Brain pericyte (primary cell): ENCODE measurements at regions not wholly inside any gene's neighbourhood (a gene's known extent, or its start where the extent isn't known, plus 50 kb on each side); places are given as distances from the start of the nearest gene placed in this dataset.
"Not testable (repeated sequence)": the region's sequence is repeated elsewhere in the genome, so short reads cannot be mapped to it uniquely, and the experiment has no call there.

ENCODE experiments used
- DNase-seq: peaks from one replicate; pipeline ENCODE4 v3.0.0-alpha.2; 2012; ENCODE audit warnings: low read depth, low spot score

- DNase-seq: no peak
These were observed 278.4 kb downstream of the NDUFA10 start for GRCh38 chr2:239746559-239747246.

GRCh38 chr2:239745386-239746227 is 279.5 kb downstream of the NDUFA10 start:
- no peak for DNase-seq

DNA sequence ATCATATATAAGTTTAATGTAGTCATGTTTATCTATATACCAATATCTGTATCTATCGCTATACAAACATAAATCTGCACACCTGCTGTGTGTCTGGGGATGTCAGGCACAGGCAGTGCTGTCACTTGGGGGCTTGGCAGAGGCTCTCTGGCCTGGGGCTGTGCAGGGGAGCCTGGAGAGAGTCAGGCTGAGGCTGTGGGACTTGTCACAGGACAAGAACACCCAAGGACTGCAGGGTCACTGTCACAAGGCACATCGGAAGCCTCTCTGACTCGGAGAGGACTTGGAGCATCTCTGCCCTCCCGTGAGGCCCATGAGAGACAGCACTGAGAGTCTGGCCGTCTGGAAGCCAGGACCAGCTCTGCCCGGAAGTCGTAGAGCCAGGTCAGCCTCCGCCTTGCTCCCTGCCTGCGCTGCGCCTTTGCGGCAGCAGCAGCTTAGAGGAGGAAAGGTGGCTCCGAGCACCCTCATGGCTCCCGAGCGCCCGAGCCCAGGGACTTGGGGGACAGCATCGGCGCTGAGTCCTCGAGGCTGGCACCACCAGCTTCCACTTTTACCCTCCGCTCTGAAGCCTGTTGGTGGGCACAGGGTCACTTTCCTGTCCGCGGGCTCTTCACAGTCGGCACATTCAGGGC is 280.3 kb downstream of the NDUFA10 start:
- DNase-seq: no peak

DNA sequence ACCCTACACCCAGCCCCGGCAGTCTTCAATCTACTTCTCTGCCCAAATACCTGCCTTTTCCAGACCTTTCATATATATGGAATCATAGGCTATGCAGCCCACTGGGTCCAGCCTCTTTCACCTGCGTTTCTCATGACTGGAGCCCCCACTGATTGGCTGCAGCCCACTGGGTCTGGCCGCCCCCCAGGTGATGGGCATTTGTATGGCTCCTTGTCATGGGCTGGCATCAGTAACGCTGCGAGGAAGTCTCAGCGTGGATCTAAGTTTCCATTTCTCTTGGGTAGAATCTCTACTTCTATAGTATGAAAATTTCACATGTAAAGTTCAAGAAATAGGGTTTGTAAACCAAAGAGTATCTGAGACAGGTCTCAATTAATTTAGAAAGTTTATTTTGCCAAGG is 281.9 kb downstream of the NDUFA10 start:
- DNase-seq: no peak

GRCh38 chr2:239742377-239742776 is 282.8 kb downstream of the NDUFA10 start:
- no peak for DNase-seq

GRCh38 chr2:239739206-239739605 is 285.9 kb downstream of the NDUFA10 start:
- DNase-seq: no peak

DNA sequence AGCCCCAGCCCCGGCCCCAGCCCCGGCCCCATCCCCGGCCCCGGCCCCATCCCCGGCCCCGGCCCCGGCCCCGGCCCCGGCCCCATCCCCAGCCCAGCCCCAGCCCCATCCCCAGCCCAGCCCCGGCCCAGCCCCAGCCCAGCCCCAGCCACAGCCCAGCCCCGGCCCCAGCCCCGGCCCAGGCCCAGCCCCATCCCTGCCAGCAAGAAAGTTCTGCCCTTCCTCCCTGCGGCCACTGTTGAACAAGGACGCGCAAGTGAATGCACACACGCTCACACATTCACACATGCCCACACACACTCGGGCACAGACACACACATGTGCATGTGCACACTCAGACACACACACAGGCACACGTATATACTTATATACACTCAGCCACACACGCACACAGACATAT is 287.0 kb downstream of the NDUFA10 start:
- DNase-seq: no peak

- DNase-seq: no peak
These were observed 288.0 kb downstream of the NDUFA10 start for GRCh38 chr2:239737144-239737463.

DNA sequence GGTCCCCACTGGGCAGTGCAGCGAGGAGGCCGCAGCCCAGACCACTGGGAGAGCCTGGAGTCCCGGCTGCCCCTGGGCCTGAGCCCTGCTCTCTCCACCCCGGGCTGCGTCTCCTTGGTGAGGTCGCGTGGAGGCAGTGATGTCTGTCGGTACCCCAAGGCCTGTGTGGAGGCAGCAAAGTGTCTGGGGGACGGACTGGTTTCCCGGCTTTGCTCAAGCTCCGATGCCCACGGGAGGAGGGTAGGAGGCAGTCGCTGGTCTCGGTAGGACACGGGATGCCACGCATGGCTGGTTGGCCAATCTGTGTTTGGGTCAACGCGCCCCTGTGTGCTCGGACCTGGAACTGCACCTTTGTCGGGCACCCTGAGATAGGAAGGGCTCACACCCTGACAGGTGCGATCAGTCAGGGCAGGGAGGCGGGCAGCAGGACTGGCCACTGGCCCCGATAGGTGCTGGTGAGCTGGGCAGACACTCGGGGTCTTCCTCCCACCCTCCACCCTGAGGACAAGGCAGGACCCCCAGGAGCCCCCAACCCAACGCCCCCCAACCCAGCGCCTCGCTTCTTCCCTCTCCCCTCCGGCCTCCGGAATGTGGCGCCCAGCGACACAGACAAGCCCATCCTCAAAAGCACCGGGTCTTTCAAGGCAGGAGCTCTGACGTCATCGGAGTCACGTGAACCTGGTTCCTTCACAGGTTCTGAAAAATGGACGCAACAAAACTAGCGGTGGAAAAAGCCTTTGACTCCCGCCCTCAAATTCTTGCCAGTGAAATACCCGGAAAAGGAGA is 288.6 kb downstream of the NDUFA10 start:
- DNase-seq: no peak

DNA sequence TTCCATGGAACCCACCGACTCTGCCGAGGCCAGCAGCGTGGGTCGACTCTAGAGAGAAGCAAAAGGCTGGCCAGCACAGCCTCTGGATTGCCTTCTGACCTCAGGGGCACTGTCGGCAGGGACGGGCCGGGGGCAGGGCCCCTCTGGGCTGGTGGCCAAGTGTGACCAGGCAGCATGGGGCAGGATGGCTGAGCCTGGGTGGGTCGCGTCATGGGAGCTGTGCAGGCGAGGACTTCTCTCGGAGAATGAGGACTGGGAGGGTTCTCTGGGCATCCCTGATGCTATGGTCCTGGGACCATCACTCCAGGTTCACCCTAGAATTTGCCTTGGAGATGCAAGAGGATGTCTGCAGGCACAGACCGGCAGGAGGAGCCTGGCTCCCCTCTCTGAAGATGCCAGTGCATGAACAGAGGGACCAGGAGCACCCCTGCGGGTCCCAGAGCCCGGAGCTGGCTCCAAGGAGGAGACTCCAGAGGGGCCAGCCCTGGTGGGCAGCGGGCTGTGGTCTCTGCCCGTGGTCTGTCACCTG is 289.2 kb downstream of the NDUFA10 start:
- no peak for DNase-seq

GRCh38 chr2:239735131-239735828 is 289.9 kb downstream of the NDUFA10 start:
- no peak for DNase-seq

DNA sequence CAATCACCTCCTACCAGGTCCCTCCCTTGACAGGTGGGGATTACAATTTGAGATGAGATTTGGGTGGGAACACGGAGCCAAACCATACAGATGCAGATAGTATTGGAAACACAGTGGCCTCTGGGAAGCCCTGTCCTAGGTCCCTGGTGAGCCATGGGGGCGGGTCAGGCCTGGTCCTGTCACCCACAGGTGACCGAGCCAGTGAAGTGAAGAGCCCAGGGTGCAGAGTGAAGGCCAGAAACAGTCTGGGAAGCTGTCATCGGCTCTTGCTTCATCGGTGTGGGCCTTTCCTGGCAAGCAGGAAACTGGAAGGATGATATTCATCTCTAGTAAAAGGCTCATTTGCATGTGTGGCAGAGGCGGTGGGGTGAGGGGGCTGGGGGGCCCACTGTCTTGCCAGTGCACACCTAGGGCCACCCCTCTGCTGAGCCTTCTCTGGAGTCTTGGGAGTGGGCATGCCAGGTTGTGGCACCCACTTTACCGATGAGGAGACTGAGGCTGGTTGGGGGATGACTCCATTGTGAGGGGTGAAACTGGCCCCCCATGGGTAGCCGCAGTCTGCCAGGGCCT is 290.6 kb downstream of the NDUFA10 start:
- no peak for DNase-seq

- DNase-seq: no peak
These were observed 292.5 kb downstream of the NDUFA10 start for GRCh38 chr2:239732666-239733010.

DNA sequence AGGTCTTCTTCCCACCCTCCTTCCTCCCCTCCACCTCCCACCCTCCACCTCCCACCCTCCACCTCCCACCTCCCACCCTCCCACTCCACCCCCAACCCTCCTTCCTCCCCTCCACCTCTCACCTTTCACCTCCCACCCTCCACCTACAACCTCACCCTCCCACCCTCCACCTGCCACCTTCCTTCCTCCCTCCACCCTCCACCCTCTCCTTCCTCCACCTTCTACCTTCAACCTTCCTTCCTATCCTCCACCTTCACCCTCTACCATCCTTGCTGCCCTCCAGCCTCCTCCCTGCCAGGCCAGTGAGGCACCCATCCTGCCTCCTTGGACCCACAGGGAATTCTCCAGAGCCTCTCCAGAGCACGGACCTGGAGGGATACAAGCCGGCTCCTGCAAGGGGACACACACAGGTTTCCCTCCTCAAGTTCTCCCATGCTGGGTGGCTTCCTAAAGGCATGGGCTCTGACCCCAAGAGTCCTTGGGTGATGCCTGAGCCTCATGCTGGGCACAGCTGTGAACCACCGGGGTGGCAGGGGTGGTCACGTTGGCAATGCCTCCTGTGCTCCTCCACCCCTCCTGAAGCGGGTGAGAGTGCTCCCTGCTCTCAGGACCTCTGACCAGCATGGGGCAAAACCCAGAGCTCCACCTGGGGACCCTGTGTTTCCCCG is 293.0 kb downstream of the NDUFA10 start:
- no peak for DNase-seq

DNA sequence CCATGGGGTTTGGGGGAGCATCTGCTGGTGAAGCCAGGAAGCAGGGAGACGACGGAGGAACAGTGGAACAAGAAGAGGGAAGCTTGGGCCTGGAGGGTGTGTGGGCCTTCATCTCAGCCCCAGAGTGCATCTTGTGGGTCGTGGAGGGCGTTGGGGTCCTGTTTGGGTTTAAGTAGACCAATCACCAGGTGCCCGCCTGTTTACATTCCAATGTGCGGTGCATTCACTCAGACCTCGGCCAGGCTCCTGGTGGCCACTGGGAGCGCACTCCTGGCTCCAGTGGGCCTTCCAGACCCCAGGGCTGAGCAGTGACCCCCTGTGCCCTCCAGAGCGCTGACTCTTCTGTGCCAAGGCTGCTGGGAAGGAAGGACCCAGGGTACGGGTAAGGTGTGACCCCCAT is 293.7 kb downstream of the NDUFA10 start:
- no peak for DNase-seq

GRCh38 chr2:239730897-239731296 is 294.2 kb downstream of the NDUFA10 start:
- DNase-seq: no peak

GRCh38 chr2:239730567-239730882 is 294.6 kb downstream of the NDUFA10 start:
- DNase-seq: not testable (repeated sequence)

DNA sequence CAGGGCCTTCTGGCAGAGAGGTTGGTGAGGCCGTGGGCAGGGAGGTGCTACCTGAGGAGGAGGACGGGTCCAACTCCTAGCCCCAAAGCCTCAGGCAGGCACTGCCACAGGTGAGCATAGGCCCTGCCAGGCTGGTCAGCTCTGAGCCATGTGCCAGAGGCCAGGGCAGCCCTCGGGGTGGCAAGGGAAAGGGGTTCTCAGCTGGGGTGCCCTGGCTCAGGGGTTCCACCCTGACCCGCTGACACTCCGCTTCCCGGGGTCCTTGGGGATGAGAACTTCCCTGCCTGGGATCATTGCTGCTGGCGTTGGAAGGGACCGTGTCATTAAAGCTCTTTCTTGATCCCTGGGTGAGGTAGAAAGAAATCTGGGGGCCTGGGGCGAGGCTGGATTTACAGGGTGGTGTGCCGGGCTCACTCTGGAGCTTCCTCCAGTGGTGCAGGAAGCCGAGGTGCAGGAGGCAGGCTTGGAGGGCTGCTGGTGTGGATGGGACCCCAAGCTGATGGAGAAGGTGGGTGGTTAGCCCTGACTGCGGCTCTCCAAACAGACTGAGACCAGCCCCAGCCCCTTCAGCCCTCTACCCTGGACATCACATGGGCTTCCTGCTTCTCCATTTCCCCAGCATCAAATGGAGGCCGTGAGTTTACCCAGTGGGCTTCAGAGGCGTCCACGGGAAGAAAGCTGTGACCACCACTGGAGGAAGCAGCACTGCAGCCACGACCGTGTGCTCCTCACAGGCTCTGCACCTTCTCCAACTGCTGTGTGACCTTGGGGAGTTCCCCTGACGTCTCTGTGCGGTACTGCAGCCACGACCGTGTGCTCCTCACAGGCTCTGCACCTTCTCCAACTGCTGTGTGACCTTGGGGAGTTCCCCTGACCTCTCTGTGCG is 295.2 kb downstream of the NDUFA10 start:
- no peak for DNase-seq

- no peak for DNase-seq
These were observed 296.0 kb downstream of the NDUFA10 start for GRCh38 chr2:239729151-239729550.

GRCh38 chr2:239728751-239729150 is 296.4 kb downstream of the NDUFA10 start:
- DNase-seq: no peak
